HepG2 (cell line): ENCODE measurements at regions not wholly inside any gene's neighbourhood (a gene's known extent, or its start where the extent isn't known, plus 50 kb on each side); places are given as distances from the start of the nearest gene placed in this dataset.

Experiments used
- ATAC-seq: fragments of 200-7000 bp; cut with Tn5 transposase; 3 replicates; pipeline ENCODE4 v1.9.1; 2020; ENCODE audit warnings: mild to moderate bottlenecking, moderate library complexity
- BruUV-seq: library from RNA; stranded (reverse); fragments of 400-500 nt; replicated peaks from 2 replicates; lab custom pipeline; 2021; lab: Mats Ljungman, UMichigan
- CTCF ChIA-PET: fragments of 300-600 bp; formaldehyde crosslinking; extraction: SDS; loops from one replicate; lab custom pipeline; 2021; ENCODE audit warnings: low total read pairs, inconsistent platforms, low intra/inter-chr PET ratio; lab: Yijun Ruan, JAX
- POLR2A ChIA-PET: fragments of 350-600 bp; sonication (Branson Sonifier 250); formaldehyde crosslinking; loops from one replicate; lab custom pipeline; 2020; ENCODE audit warnings: antibody characterized with exemption, inconsistent platforms; lab: Yijun Ruan, JAX
- DNase-seq: peaks from one replicate; pipeline ENCODE4 v3.0.0-alpha.2; 2015; ENCODE audit warnings: low spot score
- FAIRE-seq: peaks from 3 replicates; lab custom pipeline; 2011; peaks lifted over from hg19 to GRCh38; lab: Jason Lieb, UNC
- H2AFZ ChIP-seq: one replicate; pipeline ENCODE4 v1.6.1; 2011; ENCODE audit warnings: low read length, inconsistent platforms
- H3K27ac ChIP-seq: fragments of 300-600 bp; 3 replicates; pipeline ENCODE4 v1.8.0; 2011; ENCODE audit warnings: mixed run types, mild to moderate bottlenecking, mixed read lengths, low read length, inconsistent platforms; ENCODE audit not compliant: insufficient read depth; ENCODE audit errors: extremely low read length
- H3K27me3 ChIP-seq, 2 experiments: fragments of 200-600 bp in 1 of 2; 2 replicates in 1 of 2; 3 replicates in 1 of 2; pipeline versions ENCODE4 v1.6.0 to v1.8.0; 2011; ENCODE audit warnings: low read length in 2 of 2, mild to moderate bottlenecking in 2 of 2, moderate library complexity in 2 of 2, inconsistent platforms in 1 of 2; ENCODE audit not compliant: insufficient read depth in 2 of 2, control insufficient read depth in 1 of 2
- H3K36me3 ChIP-seq, 2 experiments: fragments of 200-600 bp in 1 of 2; replicated peaks in 1 of 2; 2 replicates in 1 of 2; 3 replicates in 1 of 2; pipeline versions ENCODE4 v1.5.1 to v1.8.0; 2011; ENCODE audit warnings: low read length in 2 of 2, inconsistent platforms in 1 of 2; ENCODE audit not compliant: insufficient read depth in 2 of 2, control insufficient read depth in 1 of 2
- H3K4me1 ChIP-seq: 2 replicates; pipeline ENCODE4 v1.5.1; 2012; ENCODE audit warnings: low read length, inconsistent platforms; ENCODE audit not compliant: insufficient read depth
- H3K4me2 ChIP-seq: 2 replicates; pipeline ENCODE4 v1.6.0; 2011; ENCODE audit warnings: low read depth, low read length, inconsistent platforms
- H3K4me3 ChIP-seq, 3 experiments: fragments of 200-600 bp in 1 of 3; sonication (generic), shearing (Covaris generic) in 1 of 3; replicated peaks in 1 of 3; 2 replicates each; pipeline ENCODE4 v1.5.1; 2011 to 2016; ENCODE audit warnings: low read length in 3 of 3, inconsistent platforms in 2 of 3, low read depth in 2 of 3, mild to moderate bottlenecking in 2 of 3, control low read depth in 1 of 3, mixed read lengths in 1 of 3; ENCODE audit not compliant: insufficient read depth in 1 of 3
- H3K79me2 ChIP-seq: one replicate; pipeline ENCODE4 v1.6.1; 2011; ENCODE audit warnings: low read length, inconsistent platforms; ENCODE audit not compliant: insufficient read depth
- H3K9ac ChIP-seq: 2 replicates; pipeline ENCODE4 v1.6.0; 2011; ENCODE audit warnings: mild to moderate bottlenecking, low read depth, low read length, inconsistent platforms; ENCODE audit not compliant: insufficient read depth
- H3K9me3 ChIP-seq: 2 replicates; pipeline ENCODE4 v1.5.1; 2012; ENCODE audit warnings: mild to moderate bottlenecking, low read length
- H4K20me1 ChIP-seq: 2 replicates; pipeline ENCODE4 v1.6.0; 2011; ENCODE audit warnings: inconsistent platforms, mild to moderate bottlenecking, low read length, moderate library complexity; ENCODE audit not compliant: insufficient read depth
- KDM3A ChIP-seq: IDR thresholded peaks from 2 replicates; pipeline ENCODE4 v1.6.1; 2018; ENCODE audit warnings: low read depth, missing compliant biosample characterization
- MAFK ChIP-seq, 2 experiments: IDR thresholded peaks in 1 of 2; conservative IDR thresholded peaks in 1 of 2; 2 replicates each; pipeline ENCODE4 v1.6.1; 2011; ENCODE audit warnings: improper control_type of control experiment in 2 of 2, low read length in 2 of 2
- MIER3 ChIP-seq: IDR thresholded peaks from 2 replicates; pipeline ENCODE4 v1.6.1; 2016; ENCODE audit warnings: missing compliant biosample characterization, borderline replicate concordance
- MYC ChIP-seq: sonication (generic); formaldehyde crosslinking; IDR thresholded peaks from 2 replicates; pipeline ENCODE4 v1.9.0; 2021; ENCODE audit warnings: missing genetic modification reagents, borderline replicate concordance
- NRL ChIP-seq: sonication (generic); formaldehyde crosslinking; IDR thresholded peaks from 2 replicates; pipeline ENCODE4 v1.5.0; 2020; ENCODE audit warnings: missing genetic modification reagents, mild to moderate bottlenecking, moderate library complexity, borderline replicate concordance
- PAF1 ChIP-seq: IDR thresholded peaks from 2 replicates; pipeline ENCODE4 v1.6.1; 2016; ENCODE audit warnings: missing genetic modification reagents, missing compliant biosample characterization
- ZNF549 ChIP-seq: sonication (generic); formaldehyde crosslinking; IDR thresholded peaks from 2 replicates; pipeline ENCODE4 v1.5.0; 2020; ENCODE audit warnings: missing genetic modification reagents
- ZNF564 ChIP-seq: sonication (generic); formaldehyde crosslinking; IDR thresholded peaks from 2 replicates; pipeline ENCODE4 v1.8.1; 2023; ENCODE audit warnings: mild to moderate bottlenecking, missing genetic modification reagents
- ZNF589 ChIP-seq: sonication (generic); formaldehyde crosslinking; conservative IDR thresholded peaks from 2 replicates; pipeline ENCODE4 v1.8.0; 2022; ENCODE audit warnings: mild to moderate bottlenecking, moderate library complexity, missing genetic modification reagents
- ZNF761 ChIP-seq: sonication (generic); formaldehyde crosslinking; conservative IDR thresholded peaks from 2 replicates; pipeline ENCODE4 v1.4.0; 2020; ENCODE audit warnings: mild to moderate bottlenecking, missing genetic modification reagents
- WGBS: methylation state at CpG from one replicate; pipeline ENCODE4 v1.1.6; 2017; ENCODE audit warnings: low lambda C conversion rate; 5-methylcytosine and 5-hydroxymethylcytosine counted together
- in situ Hi-C: cut with HindIII; loops from 2 replicates; pipeline ENCODE4 v1.10.0; 2017; ENCODE audit warnings: low pct_unique_long_range_greater_than_20kb; ENCODE audit not compliant: extremely low pct_ligation_motif_present
- intact Hi-C: fragments of 100-400 bp; cut with micrococcal nuclease; formaldehyde crosslinking; loops from one replicate; pipeline ENCODE4 v1.10.0; 2022; ENCODE audit not compliant: unreplicated experiment
- TF ChIP-seq, protein P1 (sequence below): IDR thresholded peaks from 2 replicates; pipeline ENCODE4 v1.6.1; 2016
- TF ChIP-seq, protein P2 (sequence below): sonication (generic); formaldehyde crosslinking; IDR thresholded peaks from 2 replicates; pipeline ENCODE4 v1.8.1; 2022; ENCODE audit warnings: low read depth, mild to moderate bottlenecking, missing genetic modification reagents
- TF ChIP-seq, protein P3 (sequence below): sonication (generic); formaldehyde crosslinking; IDR thresholded peaks from 2 replicates; pipeline ENCODE4 v1.4.0; 2020; ENCODE audit warnings: mild to moderate bottlenecking, missing genetic modification reagents

DNA sequence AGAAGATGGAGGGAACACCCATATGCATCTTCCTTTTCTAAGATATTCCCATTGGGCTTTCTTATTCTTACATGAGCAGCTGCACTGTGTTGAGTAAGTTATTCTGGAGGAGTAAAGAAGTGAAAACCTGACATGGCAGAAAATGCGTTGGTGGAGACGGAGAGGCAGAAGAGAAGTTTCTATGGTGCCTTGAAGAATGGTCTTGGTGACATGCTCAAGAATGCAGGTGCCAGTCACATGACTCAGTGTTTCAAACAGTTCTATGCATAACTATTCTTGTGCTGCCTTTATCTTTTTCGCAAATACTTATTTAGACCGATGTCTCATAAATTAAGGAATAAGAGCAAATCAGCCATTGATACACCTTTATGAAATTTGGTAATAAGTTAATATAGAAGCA lies 377.8 kb upstream of the IRX2 start:
- 76% methylated on average over 4 of the region's 4 CpGs for WGBS
- CTCF ChIA-PET = no interaction called here
- no peak for DNase-seq
- no peak for TF ChIP-seq MIER3 (CRISPR knock-in tag)
- no peak for TF ChIP-seq ZNF589 (CRISPR knock-in tag)
- 0 out of 4 replicates have a peak, but pooled peaks of 1 of the 2 experiments have one; percentile 3 for TF ChIP-seq MAFK (conservative IDR thresholded peaks at IDR 0.05 in 1 of 2, IDR thresholded peaks at IDR 0.05 in 1 of 2; ENCODE audit: low read length in 2 of 2)
- TF ChIP-seq KDM3A (CRISPR knock-in tag) = no peak
- no peak for TF ChIP-seq ZNF564 (CRISPR knock-in tag)
- no peak overlapping the region for H3K4me3 ChIP-seq
- H3K4me2 ChIP-seq = no peak overlapping the region
- no peak for FAIRE-seq
- H4K20me1 ChIP-seq = no peaks in the 10 kb centered on the region
- H3K9me3 ChIP-seq = no peaks in the 10 kb centered on the region
- no peak for ATAC-seq
- H3K36me3 ChIP-seq = no peaks in the 10 kb centered on the region
- in situ Hi-C loops (no loop called here), intact Hi-C loops (no loop called here)
- no peaks in the 10 kb centered on the region for H3K4me1 ChIP-seq
- no peaks in the 10 kb centered on the region; a peak in 1 of 5 replicates for H3K27me3 ChIP-seq
- no TSS peak for BruUV-seq
- no peak overlapping the region for H3K27ac ChIP-seq
- H2AFZ ChIP-seq = no peak overlapping the region
- no peak overlapping the region for H3K9ac ChIP-seq
- no peaks in the 10 kb centered on the region for H3K79me2 ChIP-seq
- POLR2A ChIA-PET = no interaction called here

DNA sequence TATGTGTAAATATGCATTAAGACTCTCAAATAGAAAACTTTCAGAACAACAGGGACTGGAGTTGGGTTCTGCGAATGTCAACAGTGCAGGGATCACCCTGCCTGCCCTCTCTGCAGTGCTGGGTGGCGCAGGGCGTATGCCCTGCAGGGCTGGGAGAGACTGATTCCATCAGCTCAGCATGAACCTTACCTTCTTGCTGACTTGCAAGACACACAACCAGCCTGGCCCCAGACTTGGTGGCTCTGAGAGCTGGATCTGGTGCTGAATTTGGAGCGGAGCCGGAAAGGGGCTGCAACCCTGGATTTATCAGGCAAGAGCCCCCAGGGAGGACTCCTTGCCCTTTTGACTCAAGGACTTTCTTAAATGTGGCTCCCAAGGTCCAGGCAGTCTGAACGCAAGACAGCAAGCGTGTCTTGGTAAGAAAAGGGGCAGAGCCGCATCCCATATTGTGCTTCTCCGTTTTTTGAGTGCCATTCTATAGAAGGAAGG lies 376.0 kb upstream of the IRX2 start:
- H3K9ac ChIP-seq = no peak overlapping the region
- no peaks in the 10 kb centered on the region for H4K20me1 ChIP-seq
- no peaks in the 10 kb centered on the region; a peak in 2 of 5 replicates for H3K27me3 ChIP-seq
- H3K4me2 ChIP-seq = no peak overlapping the region
- H3K36me3 ChIP-seq = no peaks in the 10 kb centered on the region
- 46% methylated on average over 9 of the region's 9 CpGs for WGBS
- intact Hi-C loops (no loop called here), in situ Hi-C loops (no loop called here)
- H2AFZ ChIP-seq = no peak overlapping the region
- H3K79me2 ChIP-seq = no peaks in the 10 kb centered on the region
- ATAC-seq = no peak
- no peaks in the 10 kb centered on the region for H3K9me3 ChIP-seq
- ChIA-PET POLR2A (no interaction called here), CTCF (no interaction called here)
- no peak overlapping the region for H3K27ac ChIP-seq
- no peak for DNase-seq
- FAIRE-seq = no peak
- no peak overlapping the region for H3K4me3 ChIP-seq
- H3K4me1 ChIP-seq = no peaks in the 10 kb centered on the region
- BruUV-seq = no TSS peak
- TF ChIP-seq MYC (CRISPR knock-in tag) (no peak), PAF1 (no peak), ZNF761 (no peak), NRL (CRISPR knock-in tag) (no peak), ZNF549 (no peak)
- TF ChIP-seq, protein P1, sequence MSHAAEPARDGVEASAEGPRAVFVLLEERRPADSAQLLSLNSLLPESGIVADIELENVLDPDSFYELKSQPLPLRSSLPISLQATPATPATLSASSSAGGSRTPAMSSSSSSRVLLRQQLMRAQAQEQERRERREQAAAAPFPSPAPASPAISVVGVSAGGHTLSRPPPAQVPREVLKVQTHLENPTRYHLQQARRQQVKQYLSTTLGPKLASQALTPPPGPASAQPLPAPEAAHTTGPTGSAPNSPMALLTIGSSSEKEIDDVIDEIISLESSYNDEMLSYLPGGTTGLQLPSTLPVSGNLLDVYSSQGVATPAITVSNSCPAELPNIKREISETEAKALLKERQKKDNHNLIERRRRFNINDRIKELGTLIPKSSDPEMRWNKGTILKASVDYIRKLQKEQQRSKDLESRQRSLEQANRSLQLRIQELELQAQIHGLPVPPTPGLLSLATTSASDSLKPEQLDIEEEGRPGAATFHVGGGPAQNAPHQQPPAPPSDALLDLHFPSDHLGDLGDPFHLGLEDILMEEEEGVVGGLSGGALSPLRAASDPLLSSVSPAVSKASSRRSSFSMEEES = no peak
- TF ChIP-seq, protein P2, sequence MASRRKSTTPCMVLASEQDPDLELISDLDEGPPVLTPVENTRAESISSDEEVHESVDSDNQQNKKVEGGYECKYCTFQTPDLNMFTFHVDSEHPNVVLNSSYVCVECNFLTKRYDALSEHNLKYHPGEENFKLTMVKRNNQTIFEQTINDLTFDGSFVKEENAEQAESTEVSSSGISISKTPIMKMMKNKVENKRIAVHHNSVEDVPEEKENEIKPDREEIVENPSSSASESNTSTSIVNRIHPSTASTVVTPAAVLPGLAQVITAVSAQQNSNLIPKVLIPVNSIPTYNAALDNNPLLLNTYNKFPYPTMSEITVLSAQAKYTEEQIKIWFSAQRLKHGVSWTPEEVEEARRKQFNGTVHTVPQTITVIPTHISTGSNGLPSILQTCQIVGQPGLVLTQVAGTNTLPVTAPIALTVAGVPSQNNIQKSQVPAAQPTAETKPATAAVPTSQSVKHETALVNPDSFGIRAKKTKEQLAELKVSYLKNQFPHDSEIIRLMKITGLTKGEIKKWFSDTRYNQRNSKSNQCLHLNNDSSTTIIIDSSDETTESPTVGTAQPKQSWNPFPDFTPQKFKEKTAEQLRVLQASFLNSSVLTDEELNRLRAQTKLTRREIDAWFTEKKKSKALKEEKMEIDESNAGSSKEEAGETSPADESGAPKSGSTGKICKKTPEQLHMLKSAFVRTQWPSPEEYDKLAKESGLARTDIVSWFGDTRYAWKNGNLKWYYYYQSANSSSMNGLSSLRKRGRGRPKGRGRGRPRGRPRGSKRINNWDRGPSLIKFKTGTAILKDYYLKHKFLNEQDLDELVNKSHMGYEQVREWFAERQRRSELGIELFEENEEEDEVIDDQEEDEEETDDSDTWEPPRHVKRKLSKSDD (CRISPR knock-in tag) = no peak
- TF ChIP-seq, protein P3, sequence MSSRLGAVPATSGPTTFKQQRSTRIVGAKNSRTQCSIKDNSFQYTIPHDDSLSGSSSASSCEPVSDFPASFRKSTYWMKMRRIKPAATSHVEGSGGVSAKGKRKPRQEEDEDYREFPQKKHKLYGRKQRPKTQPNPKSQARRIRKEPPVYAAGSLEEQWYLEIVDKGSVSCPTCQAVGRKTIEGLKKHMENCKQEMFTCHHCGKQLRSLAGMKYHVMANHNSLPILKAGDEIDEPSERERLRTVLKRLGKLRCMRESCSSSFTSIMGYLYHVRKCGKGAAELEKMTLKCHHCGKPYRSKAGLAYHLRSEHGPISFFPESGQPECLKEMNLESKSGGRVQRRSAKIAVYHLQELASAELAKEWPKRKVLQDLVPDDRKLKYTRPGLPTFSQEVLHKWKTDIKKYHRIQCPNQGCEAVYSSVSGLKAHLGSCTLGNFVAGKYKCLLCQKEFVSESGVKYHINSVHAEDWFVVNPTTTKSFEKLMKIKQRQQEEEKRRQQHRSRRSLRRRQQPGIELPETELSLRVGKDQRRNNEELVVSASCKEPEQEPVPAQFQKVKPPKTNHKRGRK (CRISPR knock-in tag) = no peak
